Vagina (tissue), 2 donors: ENCODE measurements at regions not wholly inside any gene's neighbourhood (a gene's known extent, or its start where the extent isn't known, plus 50 kb on each side); places are given as distances from the start of the nearest gene placed in this dataset.
"Not testable (repeated sequence)": the region's sequence is repeated elsewhere in the genome, so short reads cannot be mapped to it uniquely, and the experiment has no call there.

Experiments used
- POLR2A ChIP-seq, 2 donors: fragments of 450-650 bp; IDR thresholded peaks; one replicate each; pipeline ENCODE4 v1.6.1; 2017; ENCODE audit warnings: antibody characterized with exemption in 2 of 2, mild to moderate bottlenecking in 2 of 2, moderate library complexity in 2 of 2
- POLR2AphosphoS5 ChIP-seq, 2 donors: sonication (generic); formaldehyde crosslinking; IDR thresholded peaks; one replicate each; pipeline ENCODE4 v1.9.0; 2017; ENCODE audit warnings: antibody characterized with exemption in 2 of 2, mild to moderate bottlenecking in 2 of 2, low read depth in 1 of 2; ENCODE audit not compliant: insufficient read depth in 1 of 2

DNA sequence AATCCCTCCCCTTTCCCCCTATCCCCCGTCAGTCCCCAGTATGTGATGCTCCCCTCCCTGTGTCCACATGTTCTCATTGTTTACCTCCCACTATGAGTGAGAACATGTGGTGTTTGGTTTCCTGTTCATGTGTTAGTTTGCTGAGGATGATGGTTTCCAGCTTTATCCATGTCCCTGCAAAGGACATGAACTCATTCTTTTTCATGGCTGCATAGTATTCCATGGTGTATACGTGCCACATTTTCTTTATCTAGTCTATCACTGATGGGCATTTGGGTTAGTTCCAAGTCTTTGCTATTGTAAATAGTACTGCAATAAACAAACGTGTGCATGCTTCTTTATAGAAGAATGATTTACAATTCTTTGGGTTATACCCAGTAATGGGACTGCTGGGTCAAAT is 165.6 kb upstream of the TENM4 start:
- not testable (repeated sequence) for TF ChIP-seq POLR2AphosphoS5 (IDR thresholded peaks at IDR 0.05; ENCODE audit: insufficient read depth in 1 of 2, low read depth in 1 of 2); POLR2A (IDR thresholded peaks at IDR 0.05)
